ENCODE measurements at regions not wholly inside any gene's neighbourhood (a gene's known extent, or its start where the extent isn't known, plus 50 kb on each side); places are given as distances from the start of the nearest gene placed in this dataset.

DNA sequence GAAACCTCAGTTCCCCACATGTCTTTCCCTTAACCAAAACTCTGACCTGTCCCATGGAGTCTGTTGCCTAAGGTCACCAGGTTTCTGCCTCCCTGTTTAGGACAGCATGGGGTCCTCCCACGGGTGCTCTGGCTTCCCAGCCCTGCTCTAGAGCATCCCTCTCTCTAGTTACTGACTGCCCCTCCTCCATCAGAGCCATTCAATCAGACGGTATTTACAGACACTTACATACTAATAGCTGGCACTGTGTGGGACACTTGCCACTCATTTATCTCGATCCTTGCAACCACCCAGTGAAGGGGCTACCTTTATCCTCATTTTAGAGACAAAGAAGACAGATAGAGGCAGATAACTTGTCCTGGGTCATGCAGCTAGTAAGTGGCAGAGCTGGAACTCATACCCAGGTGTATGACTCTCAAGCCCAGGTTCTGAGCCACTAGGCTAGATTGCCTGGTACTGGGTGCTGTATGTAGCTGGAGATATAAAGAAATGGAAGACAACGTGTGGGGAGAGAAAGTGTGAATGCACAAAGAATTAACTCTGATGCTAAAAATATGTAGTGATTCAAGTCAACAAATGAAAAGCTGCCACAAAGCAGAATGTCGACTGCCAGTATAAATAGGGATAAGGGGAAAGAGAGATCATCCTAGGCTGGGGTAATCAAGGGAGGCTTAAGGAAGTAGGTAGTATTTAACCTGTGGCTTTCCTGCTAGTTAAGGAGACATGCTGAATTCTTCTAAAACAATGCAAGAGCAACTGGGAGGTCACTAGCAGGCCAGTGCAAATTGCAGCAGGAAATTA lies 52.5 kb upstream of the PDE8B start:
- intact Hi-C loops (cut with micrococcal nuclease), result no loop called here

DNA sequence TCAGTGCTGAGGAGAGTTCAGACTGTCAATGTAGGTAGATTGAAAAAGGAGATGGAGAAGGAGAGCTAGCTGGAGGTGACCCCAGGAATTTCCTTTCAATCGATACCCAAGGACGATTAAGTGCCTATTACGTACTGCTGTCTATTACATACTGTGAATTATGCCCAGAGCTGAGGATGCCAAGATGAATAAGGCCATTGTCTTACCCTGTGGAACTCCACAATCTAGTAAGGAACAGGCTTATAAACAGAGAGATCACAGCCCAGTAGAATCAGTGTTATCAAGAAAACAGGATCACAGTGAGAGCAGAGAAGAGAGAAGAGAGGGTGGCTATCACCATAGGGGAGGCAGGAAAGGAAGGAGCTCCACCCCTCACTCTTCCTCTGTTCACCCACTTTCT lies 54.1 kb upstream of the PDE8B start:
- intact Hi-C loops (cut with micrococcal nuclease), result no loop called here

DNA sequence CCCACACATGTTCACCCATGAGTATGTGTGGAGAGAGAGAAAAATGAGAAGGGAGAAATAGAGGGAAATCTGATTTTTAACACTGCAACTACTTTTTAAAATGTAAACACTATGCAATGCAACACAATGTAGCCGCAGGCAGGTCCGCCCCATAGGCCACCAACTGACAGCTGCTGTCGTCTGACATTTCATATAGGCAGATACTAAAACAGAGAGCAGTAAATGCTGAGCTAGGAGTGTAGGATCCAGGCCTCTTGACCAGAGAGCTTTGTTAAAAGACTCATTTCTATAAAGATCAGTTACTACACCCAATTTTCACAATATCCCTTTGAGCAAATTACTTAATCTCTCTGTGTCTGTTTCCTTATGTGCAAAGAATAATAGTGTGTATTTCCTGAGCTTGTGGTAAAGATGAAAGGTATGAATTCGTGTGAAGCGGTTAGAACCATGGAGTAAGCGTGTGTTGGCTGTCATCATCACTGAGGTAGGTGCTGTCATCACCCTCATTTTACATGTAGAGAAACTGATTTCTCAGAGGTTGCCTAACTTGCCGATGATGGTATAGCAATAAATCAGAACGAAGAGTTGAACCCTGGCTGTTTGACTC lies 55.2 kb upstream of the PDE8B start:
- intact Hi-C loops (cut with micrococcal nuclease), result no loop called here

DNA sequence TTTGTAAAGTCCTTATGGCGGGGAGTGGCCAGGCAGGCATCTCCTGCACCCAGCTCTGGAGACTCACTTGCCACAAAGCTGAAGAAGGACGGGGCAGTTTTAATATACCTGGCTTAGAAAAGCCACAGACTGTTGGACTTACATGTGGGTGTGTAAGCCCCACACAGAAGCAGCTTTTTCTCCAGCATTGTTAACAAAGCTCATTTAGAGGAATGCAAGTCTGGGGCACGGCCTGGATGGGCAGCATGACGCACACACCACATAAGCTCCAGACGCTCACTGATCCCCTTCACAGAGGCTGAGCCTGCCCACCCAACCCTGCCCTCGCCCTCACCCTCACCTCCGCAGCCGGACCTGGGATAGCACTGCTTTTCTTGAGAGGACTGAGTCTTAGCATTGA lies 58.0 kb upstream of the PDE8B start:
- intact Hi-C loops (cut with micrococcal nuclease), result no loop called here

DNA sequence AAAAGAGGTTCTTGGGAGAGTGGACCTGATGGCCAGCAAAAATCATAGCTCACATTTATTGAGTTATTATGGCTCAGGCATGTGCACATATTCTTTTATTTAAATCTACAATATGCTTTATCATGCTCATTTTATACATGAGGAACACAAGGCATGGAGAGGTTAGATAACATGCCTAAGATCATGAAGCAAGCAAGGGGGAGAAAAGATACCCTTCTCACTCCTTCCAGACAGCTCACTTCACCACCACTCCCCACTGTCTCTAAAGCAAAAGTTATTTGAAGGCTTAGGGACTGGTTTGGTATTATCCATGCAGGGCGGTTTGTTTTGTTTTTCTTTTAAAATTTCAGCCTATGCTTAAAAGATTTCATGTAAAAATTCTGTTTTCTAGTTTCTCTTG lies 59.0 kb upstream of the PDE8B start:
- intact Hi-C loops (cut with micrococcal nuclease), result no loop called here

DNA sequence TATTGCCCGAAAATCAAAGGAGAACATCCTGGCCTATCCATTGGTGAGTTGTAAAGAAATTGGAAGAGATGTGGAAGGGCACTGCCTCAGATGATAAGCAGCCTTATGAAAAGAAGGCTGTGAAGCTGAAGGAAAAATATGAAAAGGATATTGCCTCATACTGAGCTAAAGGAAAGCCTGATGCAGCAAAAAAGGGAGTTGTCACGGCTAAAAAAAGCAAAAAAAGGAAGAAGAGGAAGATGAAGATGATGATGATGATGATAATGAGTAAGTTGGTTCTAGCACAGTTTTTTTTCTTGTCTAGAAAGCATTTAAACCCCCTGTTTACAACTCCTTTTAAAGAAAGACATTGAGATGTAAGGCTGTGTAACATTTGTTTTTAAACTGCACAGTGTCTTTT lies 59.8 kb upstream of the ZBED3 start:
- intact Hi-C loops (cut with micrococcal nuclease), result loop anchor here (5.0 kb wide), 1 partner anchor 290 kb away; no protein-coding TSS in a partner anchor

DNA sequence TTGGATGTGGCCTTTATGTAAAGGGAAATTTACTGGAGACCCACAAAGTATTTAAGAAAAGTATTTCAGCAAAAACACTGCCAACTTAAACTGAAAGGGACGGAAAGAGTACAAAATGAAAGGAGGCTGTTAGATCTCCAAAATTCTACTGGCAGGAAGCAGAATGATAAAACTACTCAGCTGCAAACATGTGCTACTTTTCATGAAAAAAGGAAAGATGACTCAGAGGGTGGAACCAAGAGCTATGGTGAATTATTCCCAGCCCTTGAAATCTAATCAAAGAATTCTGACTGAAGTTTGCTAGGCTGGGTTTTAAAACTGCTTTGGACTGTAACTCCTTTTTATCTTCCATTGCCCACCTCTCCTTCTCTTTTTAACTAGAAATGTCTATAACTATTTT lies 58.6 kb upstream of the ZBED3 start:
- intact Hi-C loops (cut with micrococcal nuclease), result loop anchor here (5.0 kb wide), 1 partner anchor 292 kb away; no protein-coding TSS in a partner anchor

DNA sequence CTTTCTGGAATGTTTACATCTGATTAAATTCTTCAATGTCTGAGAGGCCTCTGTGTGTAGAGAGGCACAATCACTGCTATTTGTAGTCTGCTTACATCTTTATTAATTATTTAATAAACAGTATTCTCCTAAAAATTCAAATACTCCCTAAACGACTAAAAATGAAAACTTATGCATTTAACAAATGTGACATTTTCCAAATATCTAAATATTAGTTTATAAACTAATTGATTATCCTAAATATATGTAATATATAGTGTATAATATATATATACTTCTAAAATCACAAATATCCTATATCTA lies 57.7 kb upstream of the ZBED3 start:
- intact Hi-C loops (cut with micrococcal nuclease), result loop anchor here (1.0 to 5.0 kb wide), 4 partner anchors 277 to 488 kb away; partner anchors contain the start of gene WDR41

DNA sequence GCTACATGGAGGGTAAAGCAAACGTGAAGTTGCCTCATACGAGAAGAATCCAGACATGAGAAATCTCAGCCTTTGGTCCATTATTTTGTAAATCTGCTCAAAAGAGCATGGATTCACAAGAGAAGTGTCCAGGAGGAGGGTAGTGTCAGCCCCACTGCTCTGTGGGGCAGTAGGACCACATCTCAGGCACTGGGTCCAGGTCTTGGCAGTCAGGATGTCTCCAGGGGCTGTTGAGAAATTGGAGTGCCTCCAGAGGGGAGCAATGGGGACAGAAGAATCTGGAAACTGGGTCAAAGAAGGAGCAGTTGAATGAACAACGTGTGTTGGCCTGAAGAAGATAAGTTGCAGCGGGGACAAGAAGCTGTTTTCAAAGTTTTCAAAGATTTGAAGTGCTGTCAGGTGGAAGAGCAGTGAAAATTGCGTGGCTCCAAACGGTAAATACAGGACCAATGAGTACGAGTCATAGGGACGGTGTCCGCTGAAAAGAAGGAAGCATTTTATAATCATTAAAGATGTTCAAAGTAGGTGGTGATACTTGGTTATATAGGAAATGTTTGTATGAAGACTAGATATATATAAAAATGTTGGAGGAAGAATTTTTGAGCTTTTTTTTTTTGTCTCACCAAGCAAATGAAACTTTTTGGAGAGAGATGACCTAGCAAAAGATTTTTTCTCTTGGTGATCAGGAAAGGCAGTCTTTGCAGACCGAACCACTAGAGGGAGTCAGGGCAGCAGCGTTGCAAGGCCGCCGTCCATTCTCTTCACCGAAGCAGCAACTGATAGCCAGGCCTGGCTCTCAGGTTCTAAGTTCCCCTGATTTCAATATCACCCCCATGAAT lies 57.1 kb upstream of the ZBED3 start:
- intact Hi-C loops (cut with micrococcal nuclease), result loop anchor here (1.0 to 5.0 kb wide), 3 partner anchors 277 to 488 kb away; partner anchors contain the start of gene WDR41

DNA sequence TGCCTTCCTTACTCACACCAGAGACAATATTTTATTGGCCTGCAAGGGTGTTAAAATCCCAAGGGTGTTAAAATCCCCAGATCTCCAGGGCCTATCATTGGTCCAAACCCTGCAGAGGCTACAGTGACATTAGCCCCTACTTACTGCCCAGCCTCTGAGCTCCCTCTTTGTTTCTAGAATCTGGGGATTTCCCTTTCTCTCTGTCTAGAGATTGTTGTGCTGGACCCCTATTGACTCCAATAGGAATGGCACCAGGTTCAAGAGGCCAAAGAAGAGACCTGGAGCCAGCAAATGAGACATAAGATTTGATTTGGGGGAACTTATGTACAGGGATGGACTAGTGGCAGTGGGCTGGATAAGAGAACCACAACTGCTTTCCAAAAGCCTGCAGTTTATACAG lies 53.3 kb upstream of the ZBED3 start:
- intact Hi-C loops (cut with micrococcal nuclease), result loop anchor here (5.0 kb wide), 2 partner anchors 273 to 492 kb away; no protein-coding TSS in a partner anchor

DNA sequence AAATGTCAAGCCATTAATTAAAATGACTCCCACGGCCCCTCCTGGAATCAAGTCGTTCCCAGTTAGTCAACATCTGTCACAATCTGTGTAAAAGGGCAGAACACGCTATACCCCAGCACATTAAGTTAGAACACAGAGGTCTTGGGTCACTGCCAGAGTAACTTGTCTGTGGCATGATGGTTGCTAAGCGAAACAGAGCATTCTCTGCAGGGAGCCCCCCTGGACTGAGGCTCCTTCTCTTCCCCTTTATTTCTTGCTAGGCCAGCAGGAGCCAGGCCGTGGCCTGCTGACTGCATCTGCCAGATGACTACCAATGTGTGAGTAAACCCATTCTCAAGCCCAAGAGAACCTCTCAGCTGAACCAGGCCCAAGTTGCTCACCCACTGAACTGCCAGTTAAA lies 51.9 kb upstream of the ZBED3 start:
- intact Hi-C loops (cut with micrococcal nuclease), result no loop called here
